HG03378 (cell line): ENCODE measurements at regions not wholly inside any gene's neighbourhood (a gene's known extent, or its start where the extent isn't known, plus 50 kb on each side); places are given as distances from the start of the nearest gene placed in this dataset.
"Not testable (repeated sequence)": the region's sequence is repeated elsewhere in the genome, so short reads cannot be mapped to it uniquely, and the experiment has no call there.

ENCODE experiments used
- ATAC-seq: cut with Tn5 transposase; IDR thresholded peaks from one replicate; pipeline ENCODE4 v1.9.1; 2021; ENCODE audit warnings: mild to moderate bottlenecking, moderate library complexity; ENCODE audit not compliant: unreplicated experiment

DNA sequence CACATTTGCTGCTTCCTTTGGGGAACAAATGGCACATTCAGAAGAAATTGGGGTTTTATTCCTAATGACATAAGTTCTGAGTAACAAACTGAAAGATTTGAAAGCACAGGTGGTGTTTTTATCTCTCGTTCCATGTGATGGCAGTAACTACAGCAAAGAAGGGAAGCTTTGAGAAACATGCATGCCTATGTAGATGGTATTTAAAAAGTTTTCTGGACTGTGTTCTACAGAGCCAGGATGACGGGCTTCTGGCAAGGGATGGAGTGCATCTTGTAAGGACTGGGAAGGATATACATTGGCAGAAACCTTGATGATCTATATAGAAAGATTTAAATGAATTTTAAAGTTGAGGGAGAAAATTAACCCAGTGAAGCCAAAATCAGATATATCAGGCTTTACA is 362.2 kb upstream of the ROPN1 start:
- ATAC-seq: no peak

DNA sequence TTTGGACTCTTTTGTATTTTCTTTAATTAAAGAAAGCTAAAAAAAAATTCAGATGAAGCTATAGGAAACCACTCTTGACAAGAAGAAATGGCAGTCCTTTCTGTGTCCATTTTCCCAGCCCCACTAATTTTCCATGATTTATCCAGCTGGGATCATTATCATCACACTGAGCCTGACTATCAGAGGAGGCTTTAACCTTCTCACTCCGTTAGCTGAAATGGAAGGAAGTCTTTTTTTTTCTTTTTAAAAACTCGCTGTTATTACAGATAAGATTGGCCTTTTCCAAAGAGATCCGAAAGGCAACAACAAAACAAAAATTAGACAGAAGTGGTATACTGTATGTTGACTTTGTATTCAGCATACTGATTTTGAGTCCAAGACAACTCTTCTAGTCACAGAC is 366.2 kb upstream of the ROPN1 start:
- no peak for ATAC-seq

DNA sequence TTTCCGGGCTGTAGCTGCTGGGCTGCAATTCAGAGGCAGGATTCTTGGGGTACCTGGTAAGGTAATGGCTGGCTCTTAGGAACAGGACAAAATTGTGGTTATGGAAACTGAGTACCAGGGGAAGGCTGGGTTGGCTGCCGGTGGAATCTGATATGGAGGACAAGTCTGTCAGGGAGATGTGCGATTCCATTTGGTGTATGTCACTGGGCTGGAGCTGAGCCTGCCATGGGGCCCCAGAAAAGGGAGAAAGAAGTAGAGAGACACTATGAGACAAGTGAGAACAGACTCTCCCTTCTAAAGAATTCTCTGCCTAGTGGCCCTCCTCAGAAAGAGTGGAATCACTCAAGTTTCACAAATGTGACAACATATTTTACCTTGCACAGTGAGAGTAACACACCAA is 368.2 kb upstream of the ROPN1 start:
- no peak for ATAC-seq

DNA sequence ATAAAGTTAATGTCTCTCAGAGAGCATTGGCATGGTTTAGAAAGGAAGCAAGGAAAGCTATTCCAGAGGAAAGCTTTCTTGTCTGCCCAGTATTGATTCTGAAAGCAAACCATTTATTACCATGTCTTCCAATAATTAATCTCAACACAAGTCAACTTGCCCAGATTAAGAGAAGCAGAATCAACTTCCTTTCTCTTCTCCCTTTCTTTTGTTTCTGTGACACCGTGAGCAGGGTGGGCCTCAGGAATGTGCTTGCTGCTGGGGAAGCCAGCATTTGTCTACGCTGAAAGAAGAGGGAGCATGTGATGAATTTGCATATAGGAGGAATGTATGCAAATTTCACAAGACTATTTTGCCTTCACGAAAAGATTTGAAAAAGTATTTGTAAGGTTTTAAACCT is 368.6 kb upstream of the ROPN1 start:
- ATAC-seq: no peak

DNA sequence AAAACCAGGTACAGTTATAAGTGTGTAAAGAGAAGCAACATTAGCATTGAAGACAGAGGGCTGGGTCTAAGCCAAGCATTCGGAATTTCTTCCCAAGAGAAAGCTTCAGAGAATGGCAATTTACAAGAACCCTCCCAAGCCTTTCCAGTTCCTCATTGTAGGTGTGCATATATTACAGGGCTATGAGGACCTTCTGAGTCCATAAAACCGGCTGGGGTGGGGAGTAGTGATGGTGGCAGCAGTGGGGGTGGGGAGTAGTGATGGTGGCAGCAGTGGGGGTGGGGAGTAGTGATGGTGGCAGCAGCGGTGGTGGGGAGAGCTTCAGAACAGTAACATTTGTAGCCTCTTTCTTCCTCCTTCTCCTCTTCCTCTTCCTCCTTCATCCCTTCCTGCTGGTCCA is 368.7 kb upstream of the UMPS start:
- no peak for ATAC-seq

DNA sequence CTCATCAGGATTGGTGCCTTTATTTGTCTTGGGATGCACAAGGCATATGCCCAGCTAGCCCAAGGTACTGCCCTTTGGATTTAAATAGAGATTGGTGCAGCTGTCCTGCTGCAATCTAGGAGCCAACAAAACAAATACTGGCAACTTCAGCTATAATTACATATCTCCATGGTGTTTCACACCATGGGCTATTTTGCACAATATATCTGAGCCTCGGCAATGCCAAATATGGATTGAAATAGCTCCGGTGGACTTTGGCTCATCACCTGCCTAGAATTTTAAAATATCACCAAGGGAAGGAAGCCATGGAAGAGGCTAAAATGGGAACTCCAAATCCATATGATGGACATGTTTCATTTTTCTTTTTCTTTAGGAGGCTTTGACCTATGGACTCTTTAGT is 367.8 kb upstream of the UMPS start:
- no peak for ATAC-seq

DNA sequence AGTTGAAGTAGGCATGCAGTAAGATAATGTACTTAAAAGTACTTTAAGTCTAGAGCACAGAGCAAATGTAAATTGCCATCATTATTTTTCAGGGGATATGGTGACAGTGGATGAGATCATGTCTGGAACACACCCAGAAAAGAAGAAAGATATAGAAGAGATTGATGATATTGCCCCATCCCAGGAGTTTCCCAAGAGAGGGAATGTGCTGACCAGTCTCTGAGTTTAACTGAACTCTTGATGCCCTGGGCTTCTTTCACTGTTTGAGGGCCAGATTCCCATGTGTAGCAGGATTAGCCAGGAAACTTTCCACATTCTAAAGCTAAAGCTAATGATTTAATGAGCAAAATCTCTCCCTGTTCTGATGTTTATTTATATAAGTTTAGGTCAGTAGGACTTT is 366.8 kb upstream of the UMPS start:
- no peak for ATAC-seq

DNA sequence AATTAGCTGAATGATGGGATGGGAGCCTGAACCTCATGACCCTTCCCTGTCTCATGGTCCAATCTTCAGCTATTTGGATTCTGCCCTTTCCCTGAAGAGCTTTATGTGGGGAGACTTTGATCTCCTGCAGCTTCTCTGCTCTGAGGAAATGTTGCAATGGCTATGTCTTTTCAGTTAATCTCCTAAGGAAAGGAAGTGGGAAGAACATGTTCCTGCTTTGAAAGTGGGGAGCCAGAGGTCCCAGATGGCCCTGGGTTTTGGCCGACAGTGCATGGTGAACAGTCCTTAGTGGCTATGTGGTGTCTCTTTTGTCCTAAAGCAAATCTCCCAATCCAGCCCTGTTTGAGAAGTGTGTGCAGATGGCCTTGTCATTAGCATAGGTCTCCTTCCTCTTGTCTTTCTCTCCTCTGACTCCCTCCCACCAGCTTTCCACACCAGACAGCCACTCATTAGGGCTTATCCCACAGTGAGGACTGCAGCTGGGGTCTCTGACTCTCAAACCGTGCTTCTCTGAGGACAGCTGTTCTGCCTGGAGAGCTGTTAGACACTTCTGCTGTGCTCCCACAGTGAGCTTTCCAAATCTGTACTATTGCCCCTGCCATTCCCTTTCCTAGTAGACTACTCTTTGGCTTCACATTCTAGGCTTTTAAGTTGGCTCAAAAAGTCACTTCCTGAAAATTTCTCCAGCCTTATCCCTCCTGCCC is 365.8 kb upstream of the UMPS start:
- no peak for ATAC-seq

DNA sequence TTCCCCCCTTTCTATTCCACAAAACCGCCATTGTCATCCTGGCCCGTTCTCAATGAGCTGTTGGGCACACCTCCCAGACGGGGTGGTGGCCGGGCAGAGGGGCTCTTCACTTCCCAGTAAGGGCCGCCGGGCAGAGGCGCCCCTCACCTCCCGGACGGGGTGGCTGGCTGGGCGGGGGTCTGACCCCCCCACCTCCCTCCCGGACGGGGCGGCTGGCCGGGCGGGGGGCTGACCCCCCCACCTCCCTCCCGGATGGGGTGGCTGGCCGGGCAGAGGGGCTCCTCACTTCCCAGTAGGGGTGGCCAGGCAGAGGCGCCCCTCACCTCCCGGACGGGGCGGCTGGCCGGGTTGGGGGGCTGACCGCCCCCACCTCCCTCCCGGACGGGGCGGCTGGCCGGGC is 363.6 kb upstream of the UMPS start:
- not testable (repeated sequence) for ATAC-seq

DNA sequence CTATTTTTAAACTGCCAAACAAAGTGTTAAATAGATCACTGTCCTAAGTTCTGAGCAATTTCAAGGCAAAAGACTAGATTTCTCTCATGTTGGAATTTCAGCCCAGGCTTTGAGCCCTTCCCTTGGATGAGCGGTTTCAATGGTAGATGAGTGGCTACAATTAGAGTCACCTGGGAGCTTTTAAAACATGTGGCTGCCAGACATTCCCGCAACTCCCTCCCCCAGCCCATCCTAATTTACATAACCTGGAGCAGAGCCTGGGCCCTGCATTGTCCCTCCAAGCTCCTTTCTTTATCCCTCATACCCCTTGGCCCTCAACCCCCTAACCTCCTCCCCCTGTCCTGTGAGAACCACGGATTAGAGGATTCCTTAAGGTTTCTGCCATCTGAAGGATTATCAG is 357.5 kb upstream of the UMPS start:
- ATAC-seq: no peak

DNA sequence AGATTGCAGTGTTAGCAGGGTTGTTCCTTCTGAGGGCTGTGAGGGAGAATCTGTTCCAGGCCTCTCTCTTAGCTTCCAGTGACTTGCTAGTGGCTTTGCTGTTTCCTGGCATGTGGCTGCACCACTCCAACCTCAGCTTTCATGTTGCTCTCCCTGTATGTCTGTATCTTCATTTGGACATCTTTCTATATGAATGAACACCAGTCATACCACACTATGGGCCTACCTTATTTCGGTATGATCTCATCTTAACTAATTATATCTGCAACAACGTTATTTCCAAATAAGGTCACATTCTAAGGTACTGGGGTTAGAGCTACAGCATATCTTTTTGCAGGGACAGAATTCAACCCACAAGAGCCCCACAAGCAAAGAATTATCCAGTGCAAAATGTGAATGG is 356.7 kb upstream of the UMPS start:
- no peak for ATAC-seq

DNA sequence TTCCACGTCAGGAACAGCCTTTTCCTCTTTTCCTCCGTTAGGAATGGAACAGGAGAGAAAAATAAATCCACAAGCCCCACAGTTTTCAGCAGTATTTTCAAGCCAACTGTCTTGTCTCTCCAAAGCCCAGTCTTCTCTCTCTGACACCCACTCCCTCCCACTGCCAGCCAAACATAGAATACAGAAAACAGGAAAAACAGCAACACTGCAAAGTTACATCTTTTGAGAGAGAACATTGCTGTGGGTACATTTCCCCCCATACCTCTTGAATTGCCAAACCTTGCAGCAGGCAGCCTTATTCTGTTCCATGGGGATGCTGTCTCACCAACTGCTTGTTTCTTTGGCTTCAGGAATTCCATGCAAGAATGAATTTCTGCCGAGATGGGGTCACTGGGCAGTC is 355.7 kb upstream of the UMPS start:
- no peak for ATAC-seq

DNA sequence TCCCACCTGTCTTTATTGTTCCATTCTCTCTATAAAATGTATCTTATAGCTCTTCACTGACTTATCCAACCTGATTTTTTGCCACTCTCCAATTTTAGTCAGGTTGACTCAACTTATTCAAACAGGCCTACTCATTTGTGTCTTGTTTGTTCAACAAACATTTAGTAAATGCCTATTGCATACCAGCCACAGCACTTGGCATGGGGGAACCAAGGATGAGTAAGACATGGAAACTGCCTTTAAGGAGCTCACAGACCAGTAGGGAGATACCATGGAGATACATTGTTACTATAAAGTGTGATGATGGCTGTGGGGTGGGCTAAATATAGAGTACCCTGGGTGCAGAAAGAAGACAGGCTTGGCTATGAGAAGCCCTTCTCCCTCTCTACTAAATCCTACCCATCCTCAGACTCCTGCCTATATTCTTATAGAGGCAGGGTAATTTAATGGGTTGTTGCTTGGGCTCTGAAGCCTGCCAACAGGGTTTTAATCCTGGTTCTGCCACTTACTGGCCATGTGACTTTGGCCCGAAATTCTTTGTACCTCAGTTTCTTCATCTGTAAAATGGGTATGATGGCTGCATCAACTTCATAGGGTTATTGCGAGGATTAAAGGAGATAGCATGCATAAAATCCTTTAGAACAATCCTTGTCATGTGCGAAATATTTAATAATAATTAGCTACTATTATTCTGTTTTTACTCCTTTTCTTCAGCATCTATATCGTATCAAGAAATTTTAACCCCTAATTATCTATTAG is 348.5 kb upstream of the UMPS start:
- no peak for ATAC-seq

DNA sequence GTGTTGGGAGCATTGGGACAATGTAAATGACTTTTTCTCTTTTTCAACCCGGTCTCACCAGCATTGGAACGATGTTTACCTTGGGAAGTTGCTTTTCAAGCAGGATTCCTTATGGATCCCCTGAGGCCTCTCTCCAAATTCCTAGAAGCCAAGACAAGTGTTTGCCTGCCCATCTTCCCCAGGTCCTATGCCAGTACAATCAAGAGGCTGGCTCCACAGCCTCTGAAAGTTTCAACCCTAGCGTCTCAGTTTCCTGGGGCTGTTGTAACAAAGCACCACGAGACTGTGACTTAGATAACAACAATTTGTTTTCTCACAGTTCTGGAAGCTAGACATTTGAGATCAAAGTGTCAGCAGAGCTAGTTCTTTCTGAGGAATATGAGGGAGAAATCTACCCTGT is 347.2 kb upstream of the UMPS start:
- ATAC-seq: no peak

DNA sequence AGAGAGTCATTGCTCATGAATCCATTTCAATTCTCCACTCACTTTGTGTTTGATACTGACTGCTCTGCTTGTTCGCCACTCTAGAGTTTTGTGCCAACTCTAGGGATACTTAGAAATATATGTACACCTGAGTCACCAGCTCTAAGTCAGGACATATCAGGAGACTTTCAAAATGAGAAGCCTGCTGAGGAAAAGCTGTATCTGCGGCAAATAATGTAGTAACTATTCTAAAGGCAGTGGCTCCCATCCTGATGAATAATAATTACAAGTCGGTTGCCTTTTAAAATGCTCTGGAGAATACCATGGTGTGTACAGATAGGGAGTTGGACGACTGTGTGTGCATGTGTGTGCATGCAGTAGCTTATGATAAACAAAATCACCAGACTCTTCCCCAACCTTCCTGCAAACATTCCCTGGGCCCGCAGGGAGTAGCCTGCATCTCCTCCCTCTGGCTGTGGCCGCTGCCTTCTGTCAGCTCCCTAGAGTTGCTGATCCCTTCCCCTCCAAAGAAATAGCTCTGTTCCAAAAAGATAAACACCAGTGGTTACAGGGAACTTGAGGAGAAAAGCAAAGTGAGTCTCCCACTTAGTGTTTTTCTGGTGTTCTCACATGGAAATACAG is 346.3 kb upstream of the UMPS start:
- no peak for ATAC-seq

DNA sequence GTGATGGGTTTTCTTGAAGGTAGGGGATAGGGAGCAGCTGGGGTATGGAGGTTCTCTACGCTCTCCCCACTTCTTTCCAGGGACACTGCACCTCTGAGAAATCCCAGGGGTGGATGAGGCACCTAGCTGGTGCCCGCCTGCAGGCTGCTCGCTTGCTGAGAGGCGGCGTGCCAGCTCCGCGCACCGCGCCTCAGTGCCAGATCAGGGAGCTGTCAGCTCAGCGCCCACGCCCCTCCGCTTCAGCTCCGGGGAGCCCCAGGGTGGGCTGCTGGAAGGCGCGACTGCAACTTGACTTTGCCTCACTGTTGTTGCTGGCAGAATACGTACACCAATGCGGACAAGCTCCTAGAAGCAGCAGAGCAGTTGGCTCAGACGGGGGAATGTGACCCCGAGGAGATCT is 345.7 kb upstream of the UMPS start:
- ATAC-seq: no peak

DNA sequence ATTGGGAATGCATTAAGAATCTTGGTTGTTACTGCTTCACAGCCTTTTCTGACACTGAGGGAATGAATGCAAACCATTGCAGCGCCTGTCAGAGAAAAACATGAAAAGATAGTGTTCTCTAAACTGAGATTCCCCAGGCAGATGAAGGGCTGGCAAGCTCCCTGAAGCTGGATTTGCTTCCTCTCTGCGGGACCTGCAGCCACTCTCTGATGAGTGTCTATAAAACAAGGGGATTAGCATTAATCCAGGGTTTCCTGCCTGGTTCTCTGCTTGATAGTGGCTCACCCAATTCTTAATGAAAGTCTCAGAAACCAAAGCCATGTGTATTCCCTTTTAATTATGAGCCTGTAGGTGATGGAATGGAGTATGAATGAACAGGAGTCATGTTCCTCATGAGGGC is 344.3 kb upstream of the UMPS start:
- ATAC-seq: no peak

DNA sequence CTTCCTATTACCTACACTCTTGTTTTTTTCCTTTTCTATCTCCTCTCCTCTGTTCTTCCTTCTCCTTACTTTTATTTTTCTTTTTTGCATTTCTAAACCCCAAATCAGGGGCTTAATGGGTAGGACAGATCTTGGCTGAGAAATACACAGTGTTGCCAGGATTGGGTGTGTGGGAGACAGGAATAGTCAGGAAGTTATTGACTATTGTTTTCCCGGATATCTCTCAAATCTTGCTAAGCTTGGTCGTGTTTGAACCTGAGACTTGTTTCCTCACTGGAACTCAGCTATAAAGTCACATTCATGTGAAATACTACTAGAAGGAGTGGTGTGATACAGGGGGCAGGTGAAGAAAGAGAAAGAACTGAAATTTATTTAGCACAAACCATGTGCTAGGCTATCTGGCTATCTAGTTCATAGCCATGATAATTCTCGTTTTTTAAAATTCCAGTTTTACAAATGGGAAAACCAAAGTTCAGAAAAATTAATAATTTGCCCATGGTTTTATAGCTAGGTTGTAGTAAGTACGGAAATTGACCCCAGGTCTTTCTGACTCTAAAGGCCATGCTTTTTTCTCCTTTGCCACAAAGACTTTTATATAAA is 343.2 kb upstream of the UMPS start:
- ATAC-seq: no peak

DNA sequence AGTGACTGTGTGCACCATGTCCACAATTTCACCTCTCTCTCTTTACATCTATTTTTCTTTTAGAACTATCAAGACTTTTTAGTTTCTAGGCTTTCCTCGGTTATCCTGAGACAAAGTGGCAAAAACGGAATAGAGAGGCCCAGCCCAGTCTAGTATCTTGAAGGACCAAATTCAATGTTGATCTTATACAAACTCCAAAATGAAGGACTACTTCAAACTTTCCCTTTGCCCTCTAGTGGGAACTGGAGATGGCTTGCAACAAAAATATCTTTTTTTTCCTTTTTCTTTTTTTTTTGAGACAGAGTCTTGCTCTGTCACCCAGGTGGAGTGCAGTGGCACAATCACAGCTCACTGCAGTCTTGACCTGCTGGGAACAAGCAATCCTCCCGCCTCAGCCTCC is 338.5 kb upstream of the UMPS start:
- no peak for ATAC-seq

DNA sequence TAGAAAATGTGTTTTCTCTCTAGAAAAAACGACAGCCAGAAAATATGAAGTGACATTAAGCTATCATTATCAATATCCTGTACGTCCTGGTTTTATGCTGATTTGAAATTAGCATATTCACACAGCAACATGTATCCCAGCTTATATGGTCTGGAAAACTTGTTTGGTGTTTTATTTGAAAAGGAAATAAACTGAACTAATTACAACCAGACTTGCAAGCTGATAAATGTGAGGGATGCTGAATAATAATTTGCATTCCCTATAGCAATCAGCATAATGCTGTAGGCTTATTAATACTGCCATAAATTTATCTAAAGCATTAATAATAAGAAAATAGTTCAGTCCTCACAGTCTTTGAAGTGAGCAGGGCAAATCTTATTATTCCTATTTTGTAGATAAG is 336.9 kb upstream of the UMPS start:
- no peak for ATAC-seq

DNA sequence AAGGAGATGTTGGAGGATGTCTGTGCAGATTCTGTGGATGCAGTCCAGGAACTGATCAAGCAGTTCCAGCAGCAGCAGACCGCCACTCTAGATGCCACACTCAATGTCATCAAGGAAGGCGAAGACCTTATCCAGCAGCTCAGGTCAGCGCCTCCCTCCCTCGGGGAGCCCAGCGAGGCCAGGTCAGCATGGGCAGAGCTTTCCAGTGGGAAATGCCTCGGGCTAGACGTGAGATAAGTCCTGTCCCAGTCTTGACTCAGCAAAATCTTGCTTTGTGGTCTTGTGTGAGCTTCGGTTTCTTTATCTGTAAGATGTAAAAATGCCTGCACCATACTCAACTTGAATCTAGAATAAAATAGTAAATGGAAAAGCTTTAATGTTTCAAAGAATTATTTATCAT is 335.1 kb upstream of the UMPS start:
- no peak for ATAC-seq
